ENCODE measurements at regions not wholly inside any gene's neighbourhood (a gene's known extent, or its start where the extent isn't known, plus 50 kb on each side); places are given as distances from the start of the nearest gene placed in this dataset.

DNA sequence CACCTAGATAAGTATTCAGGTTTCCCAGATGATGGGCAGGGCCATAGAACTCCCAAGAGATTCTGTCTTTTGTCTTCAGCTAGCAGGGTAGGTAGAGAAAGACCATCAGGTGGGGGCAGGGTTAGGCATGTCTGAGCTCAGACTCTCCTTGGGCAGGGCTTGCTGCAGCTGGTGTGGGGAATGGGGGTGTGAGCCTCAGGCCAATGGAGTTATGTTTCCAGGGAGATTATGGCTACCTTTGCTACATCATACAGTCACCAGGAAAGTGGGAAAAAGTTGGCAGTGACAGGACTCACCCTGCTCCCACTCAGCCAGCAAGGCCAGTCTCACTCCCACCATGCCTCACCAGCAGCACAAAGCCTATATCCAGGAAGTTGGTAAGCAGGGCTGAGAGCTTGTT, 77.8 kb downstream of the DRAM2 start:
- TF ChIP-seq, protein P1, sequence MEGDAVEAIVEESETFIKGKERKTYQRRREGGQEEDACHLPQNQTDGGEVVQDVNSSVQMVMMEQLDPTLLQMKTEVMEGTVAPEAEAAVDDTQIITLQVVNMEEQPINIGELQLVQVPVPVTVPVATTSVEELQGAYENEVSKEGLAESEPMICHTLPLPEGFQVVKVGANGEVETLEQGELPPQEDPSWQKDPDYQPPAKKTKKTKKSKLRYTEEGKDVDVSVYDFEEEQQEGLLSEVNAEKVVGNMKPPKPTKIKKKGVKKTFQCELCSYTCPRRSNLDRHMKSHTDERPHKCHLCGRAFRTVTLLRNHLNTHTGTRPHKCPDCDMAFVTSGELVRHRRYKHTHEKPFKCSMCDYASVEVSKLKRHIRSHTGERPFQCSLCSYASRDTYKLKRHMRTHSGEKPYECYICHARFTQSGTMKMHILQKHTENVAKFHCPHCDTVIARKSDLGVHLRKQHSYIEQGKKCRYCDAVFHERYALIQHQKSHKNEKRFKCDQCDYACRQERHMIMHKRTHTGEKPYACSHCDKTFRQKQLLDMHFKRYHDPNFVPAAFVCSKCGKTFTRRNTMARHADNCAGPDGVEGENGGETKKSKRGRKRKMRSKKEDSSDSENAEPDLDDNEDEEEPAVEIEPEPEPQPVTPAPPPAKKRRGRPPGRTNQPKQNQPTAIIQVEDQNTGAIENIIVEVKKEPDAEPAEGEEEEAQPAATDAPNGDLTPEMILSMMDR (optimal IDR thresholded peaks at IDR 0.05 in 1 of 3, IDR thresholded peaks at IDR 0.05 in 1 of 3, conservative IDR thresholded peaks at IDR 0.05 in 1 of 3; ENCODE audit: extremely low read depth in 1 of 3, insufficient read depth in 2 of 3, low read length in 3 of 3), result no peak
- no peak for TF ChIP-seq EZH2 (IDR thresholded peaks at IDR 0.05; ENCODE audit: low read length)
